ENCODE measurements at regions not wholly inside any gene's neighbourhood (a gene's known extent, or its start where the extent isn't known, plus 50 kb on each side); places are given as distances from the start of the nearest gene placed in this dataset.
A peak's percentile ranks its signal among the peaks of the same experiment; 100 is the strongest.
"Not testable (repeated sequence)": the region's sequence is repeated elsewhere in the genome, so short reads cannot be mapped to it uniquely, and the experiment has no call there.

- not testable (repeated sequence) for H3K9me3 Mint-ChIP-seq; H3K4me3 Mint-ChIP-seq; H3K27ac Mint-ChIP-seq; H3K36me3 Mint-ChIP-seq; DNase-seq; ATAC-seq (ENCODE audit: low read depth in 2 of 2); H3K27me3 Mint-ChIP-seq; H3K4me1 Mint-ChIP-seq
Observed at GRCh38 chr9:64130325-64130724, 1154.7 kb downstream of the FOXD4L5 start.

DNA sequence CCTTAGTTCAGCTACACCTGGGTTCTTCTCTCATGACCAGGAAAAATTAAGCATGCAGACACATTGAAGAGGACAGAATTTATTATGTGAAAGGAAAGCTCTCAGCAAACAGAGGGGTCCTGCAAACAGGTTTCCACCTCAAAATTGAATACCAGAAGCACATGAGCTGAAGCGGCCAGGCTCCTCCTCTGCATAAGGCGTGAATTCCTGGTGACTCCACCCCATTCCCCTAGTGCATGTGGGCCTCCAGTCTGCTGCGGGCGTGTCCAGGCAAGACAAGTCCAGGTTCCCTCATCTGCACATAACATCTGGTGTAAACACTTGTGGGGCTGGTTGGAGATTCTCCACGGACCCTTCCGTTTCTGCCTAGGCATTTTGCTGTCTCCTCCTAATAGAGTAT lies 1156.4 kb downstream of the FOXD4L5 start:
- H3K4me1 Mint-ChIP-seq: no peaks in the 10 kb centered on the region
- no peaks in the 10 kb centered on the region for H3K36me3 Mint-ChIP-seq
- ATAC-seq (ENCODE audit: low read depth in 2 of 2) (no peak), DNase-seq (no peak)
- H3K4me3 Mint-ChIP-seq: no peak overlapping the region
- no peaks in the 10 kb centered on the region for H3K27me3 Mint-ChIP-seq
- peaks cover 0 to 4% (median 2%) of the 10 kb centered on the region in 7 donors for H3K9me3 Mint-ChIP-seq
- H3K27ac Mint-ChIP-seq: no peak overlapping the region

GRCh38 chr9:64121602-64122001 lies 1163.4 kb downstream of the FOXD4L5 start:
- not testable (repeated sequence) for ATAC-seq (ENCODE audit: low read depth in 2 of 2); H3K36me3 Mint-ChIP-seq; H3K27ac Mint-ChIP-seq; DNase-seq; H3K4me1 Mint-ChIP-seq; H3K9me3 Mint-ChIP-seq; H3K27me3 Mint-ChIP-seq; H3K4me3 Mint-ChIP-seq

DNA sequence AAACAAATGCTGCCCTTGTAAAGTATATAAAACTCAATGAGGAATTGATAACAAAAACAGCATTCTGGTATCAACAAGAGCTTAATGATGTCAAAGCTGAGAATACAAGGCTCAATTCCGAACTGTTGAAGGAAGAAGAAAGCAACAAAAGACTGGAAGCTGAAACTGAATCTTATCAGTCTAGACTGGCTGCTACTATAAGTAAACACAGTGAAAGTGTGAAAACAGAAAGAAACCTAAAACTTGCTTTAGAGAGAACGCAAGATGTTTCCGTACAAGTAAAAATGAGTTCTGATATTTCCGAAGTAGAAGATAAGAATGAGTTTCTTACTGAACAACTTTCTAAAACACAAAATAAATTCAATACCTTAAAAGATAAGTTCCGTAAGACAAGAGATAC lies 1167.7 kb downstream of the FOXD4L5 start:
- H3K36me3 Mint-ChIP-seq; H3K4me1 Mint-ChIP-seq; H3K4me3 Mint-ChIP-seq; DNase-seq; H3K9me3 Mint-ChIP-seq; H3K27me3 Mint-ChIP-seq; H3K27ac Mint-ChIP-seq; ATAC-seq (ENCODE audit: low read depth in 2 of 2): not testable (repeated sequence)

GRCh38 chr9:64107867-64108266 lies 1177.1 kb downstream of the FOXD4L5 start:
- ATAC-seq (ENCODE audit: low read depth in 2 of 2); H3K4me1 Mint-ChIP-seq; H3K27ac Mint-ChIP-seq; H3K27me3 Mint-ChIP-seq; DNase-seq; H3K4me3 Mint-ChIP-seq; H3K9me3 Mint-ChIP-seq; H3K36me3 Mint-ChIP-seq: not testable (repeated sequence)

DNA sequence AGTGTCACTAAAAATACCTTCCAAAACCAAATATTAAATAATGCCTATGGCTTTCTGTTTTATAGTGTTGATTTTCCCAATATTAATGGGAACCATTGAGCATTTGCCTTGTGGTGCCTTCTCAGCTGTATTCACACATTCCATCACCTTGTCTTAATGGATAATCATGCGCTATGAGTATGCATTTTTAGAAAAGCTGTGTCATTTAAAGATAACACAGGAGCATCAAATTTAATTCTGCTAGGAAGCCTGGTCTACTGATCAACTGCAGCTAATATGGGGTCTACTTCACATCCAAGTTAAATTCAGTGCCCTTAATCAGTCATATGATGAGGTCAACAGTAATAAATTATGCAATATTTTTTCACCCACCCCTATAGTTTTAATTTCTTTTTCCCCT lies 1177.8 kb downstream of the FOXD4L5 start:
- not testable (repeated sequence) for H3K4me3 Mint-ChIP-seq; H3K9me3 Mint-ChIP-seq; DNase-seq; H3K27me3 Mint-ChIP-seq; ATAC-seq (ENCODE audit: low read depth in 2 of 2); H3K36me3 Mint-ChIP-seq; H3K27ac Mint-ChIP-seq; H3K4me1 Mint-ChIP-seq

GRCh38 chr9:64105193-64105592 lies 1179.8 kb downstream of the FOXD4L5 start:
- ATAC-seq (ENCODE audit: low read depth in 2 of 2); H3K27ac Mint-ChIP-seq; H3K4me3 Mint-ChIP-seq; DNase-seq; H3K36me3 Mint-ChIP-seq; H3K4me1 Mint-ChIP-seq; H3K27me3 Mint-ChIP-seq; H3K9me3 Mint-ChIP-seq: not testable (repeated sequence)

DNA sequence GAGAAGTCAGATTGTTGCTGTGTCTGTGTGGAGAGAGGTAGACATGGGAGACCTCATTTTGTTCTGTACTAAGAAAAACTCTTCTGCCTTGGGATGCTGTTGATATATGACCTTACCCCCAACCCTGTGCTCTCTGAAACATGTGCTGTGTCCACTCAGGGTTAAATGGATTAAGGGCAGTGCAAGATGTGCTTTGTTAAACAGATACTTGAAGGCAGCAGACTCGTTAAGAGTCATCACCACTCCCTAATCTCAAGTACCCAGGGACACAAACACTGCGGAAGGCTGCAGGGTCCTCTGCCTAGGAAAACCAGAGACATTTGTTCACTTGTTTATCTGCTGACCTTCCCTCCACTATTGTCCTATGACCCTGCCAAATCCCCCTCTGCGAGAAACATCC lies 1183.5 kb downstream of the FOXD4L5 start:
- H3K4me3 Mint-ChIP-seq; DNase-seq; H3K27ac Mint-ChIP-seq; H3K4me1 Mint-ChIP-seq; H3K36me3 Mint-ChIP-seq; ATAC-seq (ENCODE audit: low read depth in 2 of 2); H3K27me3 Mint-ChIP-seq: not testable (repeated sequence)
- H3K9me3 Mint-ChIP-seq: peaks cover 4 to 13% (median 6%) of the 10 kb centered on the region in 7 donors

GRCh38 chr9:64100571-64101155 lies 1184.3 kb downstream of the FOXD4L5 start:
- peak overlapping the region in 1 of 8 donors; percentile 12 for H3K4me3 Mint-ChIP-seq
- not testable (repeated sequence) for H3K36me3 Mint-ChIP-seq; H3K4me1 Mint-ChIP-seq; DNase-seq; H3K27me3 Mint-ChIP-seq; ATAC-seq (ENCODE audit: low read depth in 2 of 2)
- peaks cover 4 to 13% (median 6%) of the 10 kb centered on the region in 7 donors for H3K9me3 Mint-ChIP-seq
- H3K27ac Mint-ChIP-seq: peak overlapping the region in 1 of 6 donors; percentile 26

DNA sequence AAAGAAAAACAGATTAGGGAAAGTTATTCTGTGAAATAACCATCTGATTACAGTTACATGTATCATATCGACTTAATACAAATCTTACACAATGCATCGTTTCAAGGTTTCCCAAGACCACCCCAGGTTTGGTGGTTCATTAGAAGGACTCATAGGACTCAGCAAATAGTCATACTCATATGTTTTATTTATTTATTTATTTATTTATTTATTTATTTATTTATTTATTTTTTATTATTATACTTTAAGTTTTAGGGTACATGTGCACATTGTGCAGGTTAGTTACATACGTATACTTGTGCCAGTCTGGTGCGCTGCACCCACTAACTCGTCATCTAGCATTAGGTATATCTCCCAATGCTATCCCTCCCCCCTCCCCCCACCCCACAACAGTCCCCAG lies 1199.0 kb downstream of the FOXD4L5 start:
- H3K9me3 Mint-ChIP-seq; H3K27me3 Mint-ChIP-seq; H3K27ac Mint-ChIP-seq; H3K36me3 Mint-ChIP-seq; DNase-seq; ATAC-seq (ENCODE audit: low read depth in 2 of 2); H3K4me3 Mint-ChIP-seq; H3K4me1 Mint-ChIP-seq: not testable (repeated sequence)

DNA sequence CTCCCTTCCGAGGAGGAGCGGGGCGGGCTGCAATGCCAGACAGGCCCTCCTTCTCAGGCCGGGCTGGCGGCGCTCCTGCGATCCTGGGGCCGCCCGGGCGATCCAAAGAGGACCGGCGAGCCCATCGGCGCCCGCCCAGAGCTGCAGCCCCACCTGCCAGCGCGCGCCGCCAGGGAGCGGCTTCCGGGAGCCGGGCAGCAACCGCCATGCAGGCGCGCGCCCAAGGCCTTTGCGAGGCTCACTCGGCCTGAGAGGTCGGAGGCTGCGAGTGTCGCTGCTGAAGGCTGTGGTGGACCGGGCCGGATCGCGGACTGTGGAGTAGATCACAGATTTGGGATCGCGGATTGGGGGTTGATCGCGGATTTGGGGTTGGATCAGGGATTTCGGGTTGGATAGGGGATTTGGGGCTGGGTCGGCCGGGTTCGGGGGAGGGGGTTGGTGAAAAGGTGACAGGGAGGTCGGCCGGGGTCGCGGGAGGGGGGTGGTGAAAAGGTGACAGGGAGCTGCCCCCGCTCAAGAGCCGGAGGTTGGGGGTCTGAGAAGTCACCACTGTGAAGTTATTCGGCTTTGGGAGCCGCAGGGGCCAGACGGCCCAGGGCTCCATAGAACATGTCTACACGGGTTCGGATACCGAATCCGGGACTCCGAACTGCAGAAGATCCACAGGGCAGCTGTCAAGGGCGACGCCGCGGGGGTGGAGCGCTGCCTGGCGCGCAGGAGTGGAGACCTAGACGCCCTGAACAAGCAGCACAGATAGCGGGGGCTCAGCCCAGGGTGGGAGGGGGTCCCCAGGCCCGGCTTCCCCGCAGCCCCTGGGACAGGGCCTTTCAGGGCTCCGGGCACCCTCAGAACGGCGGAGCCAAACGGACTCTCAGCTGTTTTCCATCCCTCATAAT lies 1213.4 kb downstream of the FOXD4L5 start:
- ATAC-seq (ENCODE audit: low read depth in 2 of 2); H3K4me1 Mint-ChIP-seq; DNase-seq; H3K27me3 Mint-ChIP-seq; H3K4me3 Mint-ChIP-seq; H3K27ac Mint-ChIP-seq; H3K9me3 Mint-ChIP-seq; H3K36me3 Mint-ChIP-seq: not testable (repeated sequence)

DNA sequence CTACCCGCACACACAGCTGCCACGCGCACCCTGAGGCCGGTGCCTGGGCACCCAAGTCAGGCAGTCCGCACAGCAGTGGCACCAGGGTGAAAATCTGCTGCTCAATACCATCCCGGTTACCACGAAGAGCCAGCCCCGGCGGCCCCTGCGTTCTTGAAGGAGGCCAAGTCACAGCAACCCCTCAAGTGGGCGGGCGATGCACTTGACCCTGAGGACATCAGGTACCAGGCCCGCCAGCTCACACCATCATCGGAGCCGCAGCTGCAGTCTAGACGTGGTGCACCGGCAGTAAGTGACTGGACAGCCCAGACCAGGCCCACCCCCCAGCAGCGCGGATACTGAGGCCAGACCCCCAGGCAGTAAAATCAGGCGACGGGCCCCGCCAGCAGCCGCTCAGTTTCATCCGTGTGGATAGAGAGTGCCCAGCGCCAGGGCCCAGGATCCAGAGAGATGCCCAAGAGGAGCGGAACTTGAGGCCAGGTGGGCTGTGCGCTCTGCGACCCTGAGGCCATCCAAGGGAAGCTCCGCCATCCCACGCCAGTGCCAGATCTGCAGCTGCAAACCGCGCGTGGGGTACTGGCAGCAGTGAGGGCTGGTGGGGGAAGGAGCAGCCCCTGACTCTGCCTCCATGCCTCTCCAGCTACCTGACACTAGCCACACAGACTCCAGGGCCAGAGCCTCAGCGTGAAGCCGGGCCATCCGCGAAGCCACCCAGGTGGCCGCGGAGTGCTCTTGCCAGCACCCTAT lies 1214.2 kb downstream of the FOXD4L5 start:
- H3K4me1 Mint-ChIP-seq; DNase-seq; H3K27ac Mint-ChIP-seq; H3K27me3 Mint-ChIP-seq; H3K9me3 Mint-ChIP-seq; ATAC-seq (ENCODE audit: low read depth in 2 of 2); H3K4me3 Mint-ChIP-seq; H3K36me3 Mint-ChIP-seq: not testable (repeated sequence)

GRCh38 chr9:64070083-64070482 lies 1214.9 kb downstream of the FOXD4L5 start:
- not testable (repeated sequence) for ATAC-seq (ENCODE audit: low read depth in 2 of 2); DNase-seq; H3K9me3 Mint-ChIP-seq; H3K4me1 Mint-ChIP-seq; H3K27me3 Mint-ChIP-seq; H3K27ac Mint-ChIP-seq; H3K36me3 Mint-ChIP-seq; H3K4me3 Mint-ChIP-seq
